ENCODE measurements at regions not wholly inside any gene's neighbourhood (a gene's known extent, or its start where the extent isn't known, plus 50 kb on each side); places are given as distances from the start of the nearest gene placed in this dataset.
A peak's percentile ranks its signal among the peaks of the same experiment; 100 is the strongest.
"Not testable (repeated sequence)": the region's sequence is repeated elsewhere in the genome, so short reads cannot be mapped to it uniquely, and the experiment has no call there.

DNA sequence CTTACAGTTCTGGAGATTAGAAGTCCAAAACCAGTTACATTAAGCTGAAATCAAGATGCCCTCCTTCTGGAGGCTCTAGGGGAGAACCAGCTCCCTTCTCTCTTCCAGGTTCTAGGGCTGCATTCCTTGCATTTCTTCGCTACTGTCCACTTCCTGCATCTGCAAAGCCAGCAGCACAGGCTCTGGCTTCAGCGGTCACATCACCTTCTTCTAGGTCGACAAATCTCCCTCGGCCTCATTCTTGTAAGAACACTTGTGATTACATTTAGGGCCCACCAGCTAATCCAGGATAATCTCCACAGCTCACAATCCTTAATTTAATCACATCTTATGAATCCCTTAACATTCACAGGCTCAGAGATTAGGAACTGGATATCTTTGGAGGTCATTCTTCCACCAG is 73.8 kb downstream of the MINAR1 start:
- TF ChIP-seq, protein P1, sequence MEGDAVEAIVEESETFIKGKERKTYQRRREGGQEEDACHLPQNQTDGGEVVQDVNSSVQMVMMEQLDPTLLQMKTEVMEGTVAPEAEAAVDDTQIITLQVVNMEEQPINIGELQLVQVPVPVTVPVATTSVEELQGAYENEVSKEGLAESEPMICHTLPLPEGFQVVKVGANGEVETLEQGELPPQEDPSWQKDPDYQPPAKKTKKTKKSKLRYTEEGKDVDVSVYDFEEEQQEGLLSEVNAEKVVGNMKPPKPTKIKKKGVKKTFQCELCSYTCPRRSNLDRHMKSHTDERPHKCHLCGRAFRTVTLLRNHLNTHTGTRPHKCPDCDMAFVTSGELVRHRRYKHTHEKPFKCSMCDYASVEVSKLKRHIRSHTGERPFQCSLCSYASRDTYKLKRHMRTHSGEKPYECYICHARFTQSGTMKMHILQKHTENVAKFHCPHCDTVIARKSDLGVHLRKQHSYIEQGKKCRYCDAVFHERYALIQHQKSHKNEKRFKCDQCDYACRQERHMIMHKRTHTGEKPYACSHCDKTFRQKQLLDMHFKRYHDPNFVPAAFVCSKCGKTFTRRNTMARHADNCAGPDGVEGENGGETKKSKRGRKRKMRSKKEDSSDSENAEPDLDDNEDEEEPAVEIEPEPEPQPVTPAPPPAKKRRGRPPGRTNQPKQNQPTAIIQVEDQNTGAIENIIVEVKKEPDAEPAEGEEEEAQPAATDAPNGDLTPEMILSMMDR (IDR thresholded peaks at IDR 0.05; ENCODE audit: low read depth, low read length), result no peak
- peak; percentile 78 for DNase-seq
- no peaks in the 10 kb centered on the region for H3K36me3 ChIP-seq
- no peaks in the 10 kb centered on the region for H3K9me3 ChIP-seq (ENCODE audit: severe bottlenecking)
- H3K4me3 ChIP-seq (ENCODE audit: low read depth, low read length), result no peak overlapping the region
- H3K27ac ChIP-seq, result no peak overlapping the region
- no peaks in the 10 kb centered on the region for H3K27me3 ChIP-seq (ENCODE audit: insufficient read depth, low read depth, severe bottlenecking)

DNA sequence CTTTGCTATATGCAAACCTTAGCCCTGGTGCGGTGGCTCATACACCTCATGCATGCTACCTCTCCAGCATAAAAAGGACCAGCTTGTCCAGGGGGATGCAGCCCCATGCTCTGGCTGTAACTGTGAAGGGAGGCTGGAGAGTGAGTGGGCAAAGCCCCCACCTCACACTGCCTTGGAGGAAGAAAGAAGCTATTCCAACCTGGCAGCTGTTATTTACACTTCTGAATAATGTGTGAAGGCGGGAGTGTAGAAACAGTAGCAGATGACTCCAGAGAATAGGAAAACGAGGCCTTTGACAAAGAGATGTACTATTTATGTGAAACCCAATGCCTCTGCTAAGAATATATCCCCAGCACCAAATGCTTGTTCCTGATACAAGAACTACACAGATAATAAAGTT is 80.7 kb downstream of the MINAR1 start:
- DNase-seq; H3K9me3 ChIP-seq (ENCODE audit: severe bottlenecking); H3K27ac ChIP-seq; H3K36me3 ChIP-seq; H3K4me3 ChIP-seq (ENCODE audit: low read depth, low read length); H3K27me3 ChIP-seq (ENCODE audit: insufficient read depth, low read depth, severe bottlenecking): not testable (repeated sequence)

DNA sequence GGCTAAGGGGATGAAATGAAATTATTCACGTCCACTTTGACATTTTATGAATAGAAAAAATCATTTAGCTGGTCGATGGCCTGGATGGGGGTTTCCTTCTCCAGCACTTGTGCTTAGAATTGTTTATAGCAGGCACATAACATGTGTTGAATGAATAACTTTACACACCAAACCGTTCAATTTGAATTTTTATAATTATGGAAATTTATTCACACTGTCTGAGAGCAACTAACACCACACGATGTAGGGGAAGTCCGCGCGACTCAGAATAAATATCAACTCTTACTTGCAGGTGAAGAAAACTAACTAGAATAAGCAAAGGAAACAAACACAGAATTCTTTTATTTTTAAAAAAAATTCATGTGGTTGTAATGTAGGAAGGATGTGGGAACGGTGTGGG is 81.3 kb downstream of the MINAR1 start:
- Histone ChIP-seq H3K36me3 (no peaks in the 10 kb centered on the region), H3K9me3 (ENCODE audit: severe bottlenecking) (no peaks in the 10 kb centered on the region), H3K27me3 (ENCODE audit: insufficient read depth, low read depth, severe bottlenecking) (no peaks in the 10 kb centered on the region), H3K4me3 (ENCODE audit: low read depth, low read length) (no peak overlapping the region), H3K27ac (no peak overlapping the region)
- no peak for DNase-seq
- TF ChIP-seq, protein P1 (IDR thresholded peaks at IDR 0.05; ENCODE audit: low read depth, low read length), result no peak

DNA sequence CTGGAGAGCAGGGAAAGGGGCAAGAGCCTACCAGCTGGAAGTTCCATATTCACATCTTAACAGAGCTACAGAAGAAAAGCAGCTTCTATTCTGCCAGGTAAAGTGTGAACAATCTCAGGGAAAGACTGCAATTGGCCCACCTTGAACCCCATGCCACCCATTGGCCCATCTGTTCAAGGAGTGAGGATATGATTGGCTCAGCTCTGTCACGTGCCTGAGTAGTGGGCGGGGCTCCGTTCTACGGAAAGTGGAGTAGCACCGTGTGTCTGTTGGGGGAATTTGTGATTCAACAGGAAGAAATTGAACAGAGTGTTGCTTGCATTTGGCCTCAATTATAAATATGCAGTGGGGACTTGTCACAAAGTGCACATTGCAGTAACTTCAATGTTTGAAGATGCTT is 81.8 kb downstream of the MINAR1 start:
- H3K36me3 ChIP-seq, result no peaks in the 10 kb centered on the region
- no peaks in the 10 kb centered on the region for H3K27me3 ChIP-seq (ENCODE audit: insufficient read depth, low read depth, severe bottlenecking)
- DNase-seq, result no peak
- TF ChIP-seq, protein P1 (IDR thresholded peaks at IDR 0.05; ENCODE audit: low read depth, low read length), result no peak
- H3K9me3 ChIP-seq (ENCODE audit: severe bottlenecking), result no peaks in the 10 kb centered on the region
- no peak overlapping the region for H3K4me3 ChIP-seq (ENCODE audit: low read depth, low read length)
- H3K27ac ChIP-seq, result no peak overlapping the region

DNA sequence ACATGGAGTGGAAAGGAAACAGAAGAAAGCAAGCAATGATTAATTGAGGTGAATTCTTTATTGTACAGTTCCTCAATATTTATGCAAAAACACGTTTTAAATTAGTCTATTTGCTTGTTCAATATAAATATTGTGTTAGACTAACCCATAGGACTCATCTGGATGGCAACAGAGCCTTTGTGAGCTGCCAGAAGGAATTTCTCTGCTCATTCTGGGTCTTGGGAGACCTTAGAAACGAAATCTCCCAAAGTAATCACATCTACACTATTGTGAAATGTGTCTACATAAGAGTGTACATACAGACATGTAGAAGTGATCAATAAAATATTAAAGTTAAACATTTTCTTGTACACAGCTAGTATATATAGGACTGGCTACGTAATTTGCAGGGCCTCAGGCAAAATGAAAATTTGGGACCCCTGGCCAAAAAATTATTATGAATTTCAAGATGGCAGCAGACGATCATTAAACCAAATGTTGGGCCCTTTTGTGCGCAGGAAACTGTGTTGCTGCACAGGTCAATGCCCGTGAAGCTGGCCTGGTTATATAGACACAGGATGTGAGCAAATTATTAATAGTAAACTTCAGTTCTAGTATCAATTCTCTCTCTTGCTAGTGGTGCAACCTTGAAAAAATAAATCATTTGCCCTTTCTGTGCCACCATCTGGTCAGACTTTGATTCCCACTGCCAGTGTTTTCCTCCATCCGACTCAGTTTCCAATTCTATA is 83.3 kb downstream of the MINAR1 start:
- Histone ChIP-seq H3K27ac (no peak overlapping the region), H3K4me3 (ENCODE audit: low read depth, low read length) (no peak overlapping the region), H3K27me3 (ENCODE audit: insufficient read depth, low read depth, severe bottlenecking) (no peaks in the 10 kb centered on the region), H3K36me3 (no peaks in the 10 kb centered on the region), H3K9me3 (ENCODE audit: severe bottlenecking) (no peaks in the 10 kb centered on the region)
- no peak for DNase-seq
- TF ChIP-seq, protein P1 (IDR thresholded peaks at IDR 0.05; ENCODE audit: low read depth, low read length), result no peak

DNA sequence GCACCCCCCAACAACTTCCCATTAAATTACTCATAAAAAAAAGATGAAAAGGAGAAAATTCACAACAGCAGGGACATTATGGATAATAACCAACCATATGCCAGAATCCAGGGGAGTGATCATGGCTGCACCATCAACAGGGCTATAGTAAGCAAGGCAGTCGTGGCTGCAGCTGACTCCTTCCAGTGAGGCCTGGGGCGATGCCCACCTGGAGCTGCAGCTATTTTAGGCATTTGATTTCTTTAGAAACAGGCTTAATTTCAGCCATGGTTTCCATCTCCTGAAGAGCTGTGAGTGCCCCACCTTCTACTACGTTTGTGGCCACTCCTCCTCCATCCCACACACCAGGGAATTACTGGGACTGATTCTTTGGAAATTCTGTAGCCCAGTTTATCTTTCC is 84.0 kb downstream of the MINAR1 start:
- Histone ChIP-seq H3K36me3 (no peaks in the 10 kb centered on the region), H3K9me3 (ENCODE audit: severe bottlenecking) (no peaks in the 10 kb centered on the region), H3K27ac (no peak overlapping the region), H3K27me3 (ENCODE audit: insufficient read depth, low read depth, severe bottlenecking) (no peaks in the 10 kb centered on the region), H3K4me3 (ENCODE audit: low read depth, low read length) (no peak overlapping the region)
- DNase-seq, result no peak
- TF ChIP-seq, protein P1 (IDR thresholded peaks at IDR 0.05; ENCODE audit: low read depth, low read length), result no peak

Data from WERI-Rb-1 (cell line).